ENCODE measurements at regions not wholly inside any gene's neighbourhood (a gene's known extent, or its start where the extent isn't known, plus 50 kb on each side); places are given as distances from the start of the nearest gene placed in this dataset.
"Not testable (repeated sequence)": the region's sequence is repeated elsewhere in the genome, so short reads cannot be mapped to it uniquely, and the experiment has no call there.

DNA sequence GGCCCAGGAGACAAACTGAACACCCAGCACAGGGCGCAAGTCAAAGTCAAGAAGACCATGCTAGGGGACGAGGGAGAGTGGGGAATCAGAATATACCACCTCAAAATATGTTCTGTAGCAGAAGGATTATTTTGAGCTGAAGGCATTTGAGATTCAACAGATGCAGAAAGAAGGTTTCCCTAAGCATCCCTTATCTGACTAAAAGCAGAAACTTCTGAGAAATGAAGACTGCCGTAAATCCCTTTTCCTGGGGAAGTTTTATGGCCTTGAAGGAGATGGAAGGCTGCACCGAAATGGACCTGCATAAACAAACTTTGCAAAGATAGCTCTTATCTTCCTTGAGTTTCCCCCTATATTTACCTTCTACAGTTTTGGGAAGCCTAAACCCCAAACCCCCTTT lies 72.8 kb downstream of the PTTG1 start:
- no peak overlapping the region for H3K4me3 ChIP-seq
- TF ChIP-seq POLR2A (IDR thresholded peaks at IDR 0.05) = no peak
- TF ChIP-seq, protein P1, sequence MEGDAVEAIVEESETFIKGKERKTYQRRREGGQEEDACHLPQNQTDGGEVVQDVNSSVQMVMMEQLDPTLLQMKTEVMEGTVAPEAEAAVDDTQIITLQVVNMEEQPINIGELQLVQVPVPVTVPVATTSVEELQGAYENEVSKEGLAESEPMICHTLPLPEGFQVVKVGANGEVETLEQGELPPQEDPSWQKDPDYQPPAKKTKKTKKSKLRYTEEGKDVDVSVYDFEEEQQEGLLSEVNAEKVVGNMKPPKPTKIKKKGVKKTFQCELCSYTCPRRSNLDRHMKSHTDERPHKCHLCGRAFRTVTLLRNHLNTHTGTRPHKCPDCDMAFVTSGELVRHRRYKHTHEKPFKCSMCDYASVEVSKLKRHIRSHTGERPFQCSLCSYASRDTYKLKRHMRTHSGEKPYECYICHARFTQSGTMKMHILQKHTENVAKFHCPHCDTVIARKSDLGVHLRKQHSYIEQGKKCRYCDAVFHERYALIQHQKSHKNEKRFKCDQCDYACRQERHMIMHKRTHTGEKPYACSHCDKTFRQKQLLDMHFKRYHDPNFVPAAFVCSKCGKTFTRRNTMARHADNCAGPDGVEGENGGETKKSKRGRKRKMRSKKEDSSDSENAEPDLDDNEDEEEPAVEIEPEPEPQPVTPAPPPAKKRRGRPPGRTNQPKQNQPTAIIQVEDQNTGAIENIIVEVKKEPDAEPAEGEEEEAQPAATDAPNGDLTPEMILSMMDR (IDR thresholded peaks at IDR 0.05) = no peak
- TF ChIP-seq EP300 (IDR thresholded peaks at IDR 0.05) = no peak
- no peaks in the 10 kb centered on the region for H3K9me3 ChIP-seq
- WGBS, 2 donors = 68 to 71% methylated on average over 4 of the region's 4 CpGs
- H3K27ac ChIP-seq = no peak overlapping the region
- no peak for DNase-seq (ENCODE audit: low spot score in 2 of 2)
- H3K27me3 ChIP-seq = no peaks in the 10 kb centered on the region
- no peaks in the 10 kb centered on the region for H3K4me1 ChIP-seq
- H3K36me3 ChIP-seq = no peaks in the 10 kb centered on the region

DNA sequence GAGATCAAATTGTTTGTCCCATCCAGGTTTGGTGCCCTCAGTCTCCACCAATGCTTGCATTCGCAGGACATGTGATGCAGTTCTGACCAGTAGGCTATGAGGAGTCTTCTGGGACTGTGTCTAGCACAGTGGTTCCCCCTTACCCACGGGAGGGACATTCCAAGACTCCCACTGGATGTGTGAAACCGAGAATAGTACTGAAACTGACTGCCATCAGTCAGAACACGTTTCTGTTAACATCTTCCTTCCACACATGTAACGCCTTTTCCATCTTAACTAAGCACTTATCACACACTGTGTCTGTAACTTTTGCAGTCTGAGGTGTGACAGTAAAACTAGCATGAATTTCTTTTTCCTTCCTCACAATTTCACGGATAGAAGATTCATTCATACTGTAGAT lies 74.7 kb downstream of the PTTG1 start:
- no peaks in the 10 kb centered on the region for H3K9me3 ChIP-seq
- DNase-seq (ENCODE audit: low spot score in 2 of 2) = no peak
- no peaks in the 10 kb centered on the region for H3K36me3 ChIP-seq
- no peak for TF ChIP-seq POLR2A (IDR thresholded peaks at IDR 0.05)
- TF ChIP-seq, protein P1 (IDR thresholded peaks at IDR 0.05) = no peak
- no peak for TF ChIP-seq EP300 (IDR thresholded peaks at IDR 0.05)
- H3K4me3 ChIP-seq = no peak overlapping the region
- no peaks in the 10 kb centered on the region for H3K4me1 ChIP-seq
- H3K27me3 ChIP-seq = no peaks in the 10 kb centered on the region
- H3K27ac ChIP-seq = no peak overlapping the region
- 65 to 72% methylated on average over 6 of the region's 6 CpGs for WGBS, 2 donors

DNA sequence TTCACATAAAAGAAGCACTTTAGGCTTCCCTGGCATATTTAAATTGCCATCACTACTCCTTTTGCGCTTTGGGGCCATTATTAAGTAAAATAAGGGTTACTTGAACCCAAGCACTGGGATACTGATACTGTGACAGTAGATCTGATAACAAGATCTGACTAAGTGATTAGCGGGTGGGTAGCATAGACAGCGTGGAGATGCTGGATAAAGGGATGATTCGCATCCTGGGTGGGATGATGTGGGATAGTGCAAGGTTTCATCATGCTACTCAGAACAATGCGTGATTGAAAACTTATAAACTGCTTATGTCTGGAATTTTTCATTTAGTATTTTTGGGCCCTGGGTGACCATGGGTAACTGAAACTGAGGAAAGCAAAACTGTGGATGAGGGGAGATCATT lies 75.1 kb downstream of the PTTG1 start:
- H3K4me1 ChIP-seq = no peaks in the 10 kb centered on the region
- no peaks in the 10 kb centered on the region for H3K36me3 ChIP-seq
- 87 to 89% methylated on average over 5 of the region's 5 CpGs for WGBS, 2 donors
- no peak overlapping the region for H3K4me3 ChIP-seq
- no peak for DNase-seq (ENCODE audit: low spot score in 2 of 2)
- no peaks in the 10 kb centered on the region for H3K9me3 ChIP-seq
- TF ChIP-seq POLR2A (IDR thresholded peaks at IDR 0.05) (no peak), EP300 (IDR thresholded peaks at IDR 0.05) (no peak)
- TF ChIP-seq, protein P1 (IDR thresholded peaks at IDR 0.05) = no peak
- H3K27me3 ChIP-seq = no peaks in the 10 kb centered on the region
- H3K27ac ChIP-seq = no peak overlapping the region

DNA sequence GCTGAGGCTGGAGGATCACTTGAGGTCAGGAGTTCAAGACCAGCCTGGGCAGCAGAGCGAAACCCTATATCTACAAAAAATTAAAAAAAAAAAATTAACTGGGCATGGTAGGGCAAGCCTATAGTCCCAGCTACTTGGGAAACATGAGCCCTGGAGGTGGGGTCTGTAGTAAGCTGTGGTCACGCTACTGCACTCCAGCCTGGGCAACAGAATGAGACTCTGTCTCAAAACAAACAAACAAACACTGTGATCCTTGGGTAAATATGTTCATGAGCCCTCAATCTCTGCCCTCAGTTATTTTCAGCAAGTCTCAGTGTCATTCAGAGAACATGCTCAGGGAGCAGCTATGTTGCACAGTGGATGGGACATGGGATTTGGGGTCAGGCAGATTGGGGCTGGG lies 76.2 kb downstream of the PTTG1 start:
- no peaks in the 10 kb centered on the region for H3K9me3 ChIP-seq
- WGBS, 2 donors = 90 to 100% methylated on average over 2 of the region's 2 CpGs
- H3K27me3 ChIP-seq = no peaks in the 10 kb centered on the region
- no peaks in the 10 kb centered on the region for H3K36me3 ChIP-seq
- no peak for DNase-seq (ENCODE audit: low spot score in 2 of 2)
- H3K27ac ChIP-seq = no peak overlapping the region
- no peaks in the 10 kb centered on the region for H3K4me1 ChIP-seq
- H3K4me3 ChIP-seq = no peak overlapping the region
- TF ChIP-seq POLR2A (IDR thresholded peaks at IDR 0.05) = no peak
- TF ChIP-seq EP300 (IDR thresholded peaks at IDR 0.05) = no peak
- TF ChIP-seq, protein P1 (IDR thresholded peaks at IDR 0.05) = no peak

- WGBS, 2 donors = 93 to 94% methylated on average over 19 to 20 of the region's 21 CpGs
- H3K9me3 ChIP-seq; H3K36me3 ChIP-seq; H3K4me3 ChIP-seq; H3K27ac ChIP-seq; H3K4me1 ChIP-seq; H3K27me3 ChIP-seq; DNase-seq (ENCODE audit: low spot score in 2 of 2): not testable (repeated sequence)
Observed at GRCh38 chr5:160498441-160499043, 76.9 kb downstream of the PTTG1 start.
